ENCODE measurements at regions not wholly inside any gene's neighbourhood (a gene's known extent, or its start where the extent isn't known, plus 50 kb on each side); places are given as distances from the start of the nearest gene placed in this dataset.

DNA sequence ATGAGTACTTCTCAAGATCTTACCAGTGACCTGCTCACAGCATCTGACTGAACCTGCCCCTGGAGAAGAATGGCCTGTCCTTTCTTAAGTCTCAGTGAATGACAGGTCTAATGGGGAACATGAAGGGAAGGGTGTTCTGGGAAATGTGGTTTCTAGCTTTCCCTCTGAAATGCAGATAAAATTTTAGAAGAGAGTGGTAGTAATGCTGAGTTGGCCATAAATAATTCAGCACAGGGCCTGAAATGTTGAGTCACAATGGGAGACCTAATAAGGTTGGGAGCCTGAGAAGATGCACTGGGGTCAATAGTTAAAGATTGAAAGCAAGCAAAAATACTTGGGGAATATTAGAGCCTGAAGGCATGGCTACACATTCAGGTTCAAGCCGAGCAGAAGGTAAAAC, 214.9 kb upstream of the ARHGAP24 start:
- no peak for DNase-seq (ENCODE audit: low spot score)

DNA sequence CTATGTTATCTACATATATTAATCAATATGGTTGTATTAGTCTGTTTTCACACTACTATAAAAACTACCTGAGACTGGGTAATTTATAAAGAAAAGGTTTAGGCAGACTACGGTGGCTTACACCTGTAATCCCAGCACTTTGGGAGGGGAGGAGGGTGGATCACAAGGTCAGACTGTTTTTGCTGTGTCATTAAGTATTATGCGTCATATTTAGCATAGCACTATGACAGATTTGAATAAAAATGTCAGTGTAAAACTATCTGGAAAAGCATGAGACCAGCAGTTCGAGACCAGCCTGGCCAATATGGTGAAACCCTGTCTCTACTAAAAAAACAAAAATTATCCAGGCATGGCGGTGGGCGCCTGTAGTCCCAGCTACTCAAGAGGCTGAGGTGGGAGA, 209.7 kb upstream of the ARHGAP24 start:
- no peak for DNase-seq (ENCODE audit: low spot score)

DNA sequence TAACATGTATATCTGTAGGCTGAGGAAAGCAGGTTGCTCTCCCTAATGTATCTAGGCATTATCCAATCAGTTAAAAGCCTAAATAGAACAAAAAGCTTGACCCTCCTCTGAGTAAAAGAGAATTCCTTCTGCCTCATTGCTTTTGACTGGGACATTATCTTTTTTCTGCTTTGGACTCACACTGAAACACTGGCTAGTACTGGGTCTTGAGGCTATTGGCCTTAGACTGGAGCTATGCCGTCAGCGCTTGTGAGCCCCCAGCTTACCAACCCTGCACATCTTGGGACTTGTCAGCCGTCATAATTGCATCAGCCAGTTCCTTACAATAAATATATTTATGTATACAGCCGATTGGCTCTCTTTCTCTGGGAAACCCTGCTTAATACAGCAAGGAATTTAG, 206.8 kb upstream of the ARHGAP24 start:
- no peak for DNase-seq (ENCODE audit: low spot score)

- DNase-seq (ENCODE audit: low spot score), result no peak
Measured at GRCh38 chr4:85268961-85269360, 206.0 kb upstream of the ARHGAP24 start.

- no peak for DNase-seq (ENCODE audit: low spot score)
Measured at GRCh38 chr4:85274955-85275354, 200.0 kb upstream of the ARHGAP24 start.

GRCh38 chr4:85280963-85281362, 194.0 kb upstream of the ARHGAP24 start:
- DNase-seq (ENCODE audit: low spot score), result no peak

- DNase-seq (ENCODE audit: low spot score), result no peak
Measured at GRCh38 chr4:85291226-85291625, 183.7 kb upstream of the ARHGAP24 start.

- DNase-seq (ENCODE audit: low spot score), result no peak
Measured at GRCh38 chr4:85298037-85298436, 176.9 kb upstream of the ARHGAP24 start.

DNA sequence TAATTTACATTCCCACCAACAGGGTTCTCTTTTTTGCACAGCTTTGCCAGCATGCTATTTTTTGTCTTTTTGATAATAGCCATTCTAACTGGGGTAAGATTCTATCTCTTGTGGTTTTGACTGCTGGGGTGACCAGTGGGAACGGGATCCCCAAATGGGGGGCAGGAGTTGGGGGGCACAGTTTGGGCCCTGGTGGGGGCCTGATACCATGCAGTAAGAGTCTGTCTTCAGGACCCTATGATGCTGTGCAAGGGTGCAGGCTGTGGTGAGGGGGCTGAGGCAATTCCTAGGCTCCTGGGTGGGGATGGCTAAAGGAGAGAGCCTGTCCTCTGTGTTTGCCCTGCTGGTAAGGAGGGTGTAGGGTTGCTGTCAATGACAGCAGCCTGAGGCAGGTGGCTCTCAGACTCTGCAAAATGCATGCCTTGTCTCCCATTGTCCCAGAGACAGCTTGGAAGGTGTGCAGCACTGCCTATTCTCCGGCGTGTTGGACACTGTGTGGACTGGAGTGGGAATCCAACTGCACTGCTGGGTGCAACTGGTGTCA, 172.7 kb upstream of the ARHGAP24 start:
- DNase-seq (ENCODE audit: low spot score), result no peak

GRCh38 chr4:85302756-85303155, 172.2 kb upstream of the ARHGAP24 start:
- no peak for DNase-seq (ENCODE audit: low spot score)

GRCh38 chr4:85318415-85318814, 156.5 kb upstream of the ARHGAP24 start:
- no peak for DNase-seq (ENCODE audit: low spot score)

- DNase-seq (ENCODE audit: low spot score), result no peak
Measured at GRCh38 chr4:85358831-85359230, 116.1 kb upstream of the ARHGAP24 start.

GRCh38 chr4:85362550-85362949, 112.4 kb upstream of the ARHGAP24 start:
- DNase-seq (ENCODE audit: low spot score), result no peak

DNA sequence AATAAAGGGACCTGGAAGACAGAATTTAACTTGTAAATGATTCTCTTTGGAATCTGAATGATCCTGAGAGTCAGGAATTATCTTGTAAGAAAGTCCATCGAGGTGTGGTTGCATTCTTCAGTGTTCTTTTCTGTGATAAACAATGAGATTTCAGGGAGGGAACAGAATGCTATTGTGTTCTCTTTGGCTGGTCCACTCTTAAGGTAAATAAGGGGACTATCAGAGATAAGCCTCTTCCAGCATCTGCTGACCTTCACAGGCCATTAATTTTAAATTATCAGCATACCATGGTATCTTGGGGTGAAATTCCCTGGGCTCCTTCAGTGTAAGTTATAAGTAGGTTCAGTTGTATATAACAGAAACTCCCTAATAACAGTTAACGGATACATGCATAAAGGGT, 107.1 kb upstream of the ARHGAP24 start:
- no peak for DNase-seq (ENCODE audit: low spot score)

- DNase-seq (ENCODE audit: low spot score), result no peak
Measured at GRCh38 chr4:85368240-85368639, 106.7 kb upstream of the ARHGAP24 start.

GRCh38 chr4:85368932-85369331, 106.0 kb upstream of the ARHGAP24 start:
- no peak for DNase-seq (ENCODE audit: low spot score)

DNA sequence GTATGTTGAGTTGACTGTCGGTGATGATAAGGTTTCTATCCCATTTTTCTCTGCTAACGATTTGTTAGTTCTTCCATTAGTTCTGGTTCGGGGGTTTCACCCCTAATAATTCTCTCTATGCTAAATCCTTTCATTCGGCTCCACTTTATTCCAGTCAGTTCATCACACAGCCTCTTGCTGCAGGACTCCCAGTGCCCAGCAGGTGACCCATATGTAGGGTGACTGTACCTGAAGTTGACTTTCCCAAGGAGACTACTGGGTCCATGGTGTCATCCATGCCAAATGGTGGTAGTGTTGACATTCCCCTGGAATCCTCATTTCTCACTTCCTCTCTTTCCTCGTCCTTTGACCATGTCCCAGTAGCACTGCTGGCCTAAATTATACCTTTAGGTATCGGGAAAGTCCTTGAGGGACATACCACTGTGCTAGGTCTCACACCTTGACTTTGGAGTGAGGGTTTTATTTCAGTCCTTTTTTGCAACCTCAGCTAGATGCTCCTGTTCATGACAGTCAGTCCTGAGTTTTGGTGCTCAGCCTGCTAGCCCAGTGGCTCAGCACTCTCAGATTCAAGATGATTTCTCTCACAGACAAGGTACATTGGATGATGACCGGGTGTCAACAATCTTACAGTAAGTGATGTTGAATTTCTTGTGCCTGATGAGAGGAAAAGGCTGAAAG, 105.1 kb upstream of the ARHGAP24 start:
- no peak for DNase-seq (ENCODE audit: low spot score)

GRCh38 chr4:85370400-85371032, 104.4 kb upstream of the ARHGAP24 start:
- no peak for DNase-seq (ENCODE audit: low spot score)

DNA sequence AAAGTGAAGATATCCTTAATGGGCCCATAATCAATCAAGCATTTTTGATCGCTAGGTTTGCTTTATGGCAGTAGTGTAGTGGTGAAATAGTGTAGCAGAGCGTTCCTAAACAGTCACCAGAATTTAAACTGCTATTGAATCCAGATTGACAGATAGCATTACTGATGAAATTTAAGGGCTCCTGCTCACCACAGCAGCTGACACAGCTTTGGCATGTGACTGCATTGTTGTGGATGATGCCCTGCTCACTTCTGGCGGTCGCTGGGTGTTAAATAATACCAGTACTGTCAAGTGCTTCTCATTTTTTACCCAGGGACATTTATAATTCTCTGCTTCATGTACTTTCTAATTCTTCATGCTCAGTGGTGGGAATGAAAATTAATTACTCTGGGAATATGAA, 102.0 kb upstream of the ARHGAP24 start:
- no peak for DNase-seq (ENCODE audit: low spot score)

DNA sequence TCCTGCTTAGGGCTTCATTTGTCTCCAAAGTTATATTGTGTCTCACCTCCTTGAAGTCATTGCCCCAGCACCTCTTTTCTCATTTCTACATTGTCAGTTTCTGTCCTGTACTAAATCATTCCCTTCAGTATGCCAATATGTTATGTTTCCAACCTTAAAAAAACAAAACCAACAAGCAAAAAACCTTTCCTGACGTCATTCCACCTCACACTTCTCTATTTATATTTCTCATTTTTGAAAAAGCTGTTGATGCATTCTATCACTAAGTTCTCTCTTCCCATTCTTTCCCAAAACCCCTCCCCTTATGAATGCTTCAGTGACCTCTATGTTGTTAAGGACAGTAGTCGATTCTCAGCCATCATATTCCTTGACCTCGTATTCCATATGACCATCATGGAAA, 98.7 kb upstream of the ARHGAP24 start:
- no peak for DNase-seq (ENCODE audit: low spot score)

DNA sequence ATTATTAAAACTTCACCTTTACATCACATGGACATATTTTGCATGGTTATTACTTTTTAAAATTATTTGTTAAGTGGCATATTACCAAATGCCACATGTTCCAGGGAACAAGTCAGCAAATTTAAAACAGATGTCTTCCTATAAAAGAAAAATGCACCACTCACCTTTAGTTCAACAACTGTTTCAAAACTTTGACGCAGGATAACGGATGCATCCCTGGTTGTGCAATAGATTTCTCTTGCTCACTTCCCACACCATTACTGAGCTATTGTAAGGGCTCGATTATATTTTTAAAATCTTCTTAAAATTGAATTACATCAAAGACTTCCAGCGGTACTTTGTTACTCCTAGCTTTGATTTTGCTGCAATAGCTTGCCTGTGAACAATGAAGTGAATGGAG, 93.0 kb upstream of the ARHGAP24 start:
- DNase-seq (ENCODE audit: low spot score), result no peak

DNA sequence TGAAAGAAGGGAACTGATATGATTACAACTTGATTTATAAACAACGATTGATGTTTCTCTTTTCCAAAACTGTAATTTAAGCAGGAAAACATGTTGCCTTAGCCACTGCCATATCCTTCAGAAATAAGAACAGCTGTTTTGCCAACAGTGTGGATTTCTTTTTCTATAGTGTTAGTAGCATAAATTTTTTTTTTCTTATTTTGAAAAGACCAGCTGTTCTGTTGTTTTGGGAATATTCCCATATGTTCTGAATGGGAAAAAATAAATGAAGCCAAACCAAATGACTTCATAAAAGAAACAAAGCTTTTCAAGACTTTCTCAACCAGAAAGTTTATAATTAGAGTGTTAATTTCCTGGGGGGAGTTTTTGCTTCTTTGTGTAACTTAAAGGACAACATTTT, 83.9 kb upstream of the ARHGAP24 start:
- no peak for DNase-seq (ENCODE audit: low spot score)

GRCh38 chr4:85391589-85392410, 83.2 kb upstream of the ARHGAP24 start:
- no peak for DNase-seq (ENCODE audit: low spot score)
